ENCODE measurements at regions not wholly inside any gene's neighbourhood (a gene's known extent, or its start where the extent isn't known, plus 50 kb on each side); places are given as distances from the start of the nearest gene placed in this dataset.

- TF ChIP-seq, protein P1, sequence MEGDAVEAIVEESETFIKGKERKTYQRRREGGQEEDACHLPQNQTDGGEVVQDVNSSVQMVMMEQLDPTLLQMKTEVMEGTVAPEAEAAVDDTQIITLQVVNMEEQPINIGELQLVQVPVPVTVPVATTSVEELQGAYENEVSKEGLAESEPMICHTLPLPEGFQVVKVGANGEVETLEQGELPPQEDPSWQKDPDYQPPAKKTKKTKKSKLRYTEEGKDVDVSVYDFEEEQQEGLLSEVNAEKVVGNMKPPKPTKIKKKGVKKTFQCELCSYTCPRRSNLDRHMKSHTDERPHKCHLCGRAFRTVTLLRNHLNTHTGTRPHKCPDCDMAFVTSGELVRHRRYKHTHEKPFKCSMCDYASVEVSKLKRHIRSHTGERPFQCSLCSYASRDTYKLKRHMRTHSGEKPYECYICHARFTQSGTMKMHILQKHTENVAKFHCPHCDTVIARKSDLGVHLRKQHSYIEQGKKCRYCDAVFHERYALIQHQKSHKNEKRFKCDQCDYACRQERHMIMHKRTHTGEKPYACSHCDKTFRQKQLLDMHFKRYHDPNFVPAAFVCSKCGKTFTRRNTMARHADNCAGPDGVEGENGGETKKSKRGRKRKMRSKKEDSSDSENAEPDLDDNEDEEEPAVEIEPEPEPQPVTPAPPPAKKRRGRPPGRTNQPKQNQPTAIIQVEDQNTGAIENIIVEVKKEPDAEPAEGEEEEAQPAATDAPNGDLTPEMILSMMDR (IDR thresholded peaks at IDR 0.05; ENCODE audit: low read depth, low read length, poor library complexity, severe bottlenecking) = no peak
- no peak for TF ChIP-seq EZH2phosphoT487 (IDR thresholded peaks at IDR 0.05; ENCODE audit: borderline replicate concordance, low read length)
Observed at GRCh38 chr5:12885018-12885417, 980.8 kb upstream of the CTNND2 start.

Data from DOHH2 (cell line).